HepG2 (cell line): ENCODE measurements at regions not wholly inside any gene's neighbourhood (a gene's known extent, or its start where the extent isn't known, plus 50 kb on each side); places are given as distances from the start of the nearest gene placed in this dataset.

Experiments used
- ATAC-seq: fragments of 200-7000 bp; cut with Tn5 transposase; 3 replicates; pipeline ENCODE4 v1.9.1; 2020; ENCODE audit warnings: mild to moderate bottlenecking, moderate library complexity
- BruUV-seq: library from RNA; stranded (reverse); fragments of 400-500 nt; replicated peaks from 2 replicates; lab custom pipeline; 2021; lab: Mats Ljungman, UMichigan
- CTCF ChIA-PET: fragments of 300-600 bp; formaldehyde crosslinking; extraction: SDS; loops from one replicate; lab custom pipeline; 2021; ENCODE audit warnings: low total read pairs, inconsistent platforms, low intra/inter-chr PET ratio; lab: Yijun Ruan, JAX
- POLR2A ChIA-PET: fragments of 350-600 bp; sonication (Branson Sonifier 250); formaldehyde crosslinking; loops from one replicate; lab custom pipeline; 2020; ENCODE audit warnings: antibody characterized with exemption, inconsistent platforms; lab: Yijun Ruan, JAX
- DNase-seq: peaks from one replicate; pipeline ENCODE4 v3.0.0-alpha.2; 2015; ENCODE audit warnings: low spot score
- FAIRE-seq: peaks from 3 replicates; lab custom pipeline; 2011; peaks lifted over from hg19 to GRCh38; lab: Jason Lieb, UNC
- H2AFZ ChIP-seq: one replicate; pipeline ENCODE4 v1.6.1; 2011; ENCODE audit warnings: low read length, inconsistent platforms
- H3K27ac ChIP-seq: fragments of 300-600 bp; 3 replicates; pipeline ENCODE4 v1.8.0; 2011; ENCODE audit warnings: mixed run types, mild to moderate bottlenecking, mixed read lengths, low read length, inconsistent platforms; ENCODE audit not compliant: insufficient read depth; ENCODE audit errors: extremely low read length
- H3K27me3 ChIP-seq, 2 experiments: fragments of 200-600 bp in 1 of 2; 2 replicates in 1 of 2; 3 replicates in 1 of 2; pipeline versions ENCODE4 v1.6.0 to v1.8.0; 2011; ENCODE audit warnings: low read length in 2 of 2, mild to moderate bottlenecking in 2 of 2, moderate library complexity in 2 of 2, inconsistent platforms in 1 of 2; ENCODE audit not compliant: insufficient read depth in 2 of 2, control insufficient read depth in 1 of 2
- H3K36me3 ChIP-seq, 2 experiments: fragments of 200-600 bp in 1 of 2; replicated peaks in 1 of 2; 2 replicates in 1 of 2; 3 replicates in 1 of 2; pipeline versions ENCODE4 v1.5.1 to v1.8.0; 2011; ENCODE audit warnings: low read length in 2 of 2, inconsistent platforms in 1 of 2; ENCODE audit not compliant: insufficient read depth in 2 of 2, control insufficient read depth in 1 of 2
- H3K4me1 ChIP-seq: 2 replicates; pipeline ENCODE4 v1.5.1; 2012; ENCODE audit warnings: low read length, inconsistent platforms; ENCODE audit not compliant: insufficient read depth
- H3K4me2 ChIP-seq: 2 replicates; pipeline ENCODE4 v1.6.0; 2011; ENCODE audit warnings: low read depth, low read length, inconsistent platforms
- H3K4me3 ChIP-seq, 3 experiments: fragments of 200-600 bp in 1 of 3; sonication (generic), shearing (Covaris generic) in 1 of 3; replicated peaks in 1 of 3; 2 replicates each; pipeline ENCODE4 v1.5.1; 2011 to 2016; ENCODE audit warnings: low read length in 3 of 3, inconsistent platforms in 2 of 3, low read depth in 2 of 3, mild to moderate bottlenecking in 2 of 3, control low read depth in 1 of 3, mixed read lengths in 1 of 3; ENCODE audit not compliant: insufficient read depth in 1 of 3
- H3K79me2 ChIP-seq: one replicate; pipeline ENCODE4 v1.6.1; 2011; ENCODE audit warnings: low read length, inconsistent platforms; ENCODE audit not compliant: insufficient read depth
- H3K9ac ChIP-seq: 2 replicates; pipeline ENCODE4 v1.6.0; 2011; ENCODE audit warnings: mild to moderate bottlenecking, low read depth, low read length, inconsistent platforms; ENCODE audit not compliant: insufficient read depth
- H3K9me3 ChIP-seq: 2 replicates; pipeline ENCODE4 v1.5.1; 2012; ENCODE audit warnings: mild to moderate bottlenecking, low read length
- H4K20me1 ChIP-seq: 2 replicates; pipeline ENCODE4 v1.6.0; 2011; ENCODE audit warnings: inconsistent platforms, mild to moderate bottlenecking, low read length, moderate library complexity; ENCODE audit not compliant: insufficient read depth
- AGO1 ChIP-seq: fragments of 200-400 bp; formaldehyde crosslinking; IDR thresholded peaks from 2 replicates; pipeline ENCODE4 v1.6.1; 2017; ENCODE audit warnings: mild to moderate bottlenecking, low read depth, low read length, moderate library complexity; ENCODE audit not compliant: poor library complexity, severe bottlenecking
- CEBPG ChIP-seq: IDR thresholded peaks from 2 replicates; pipeline ENCODE4 v1.6.1; 2016
- CENPX ChIP-seq: sonication (generic); formaldehyde crosslinking; IDR thresholded peaks from 2 replicates; pipeline ENCODE4 v1.9.0; 2021; ENCODE audit warnings: mild to moderate bottlenecking, missing genetic modification reagents, moderate library complexity
- HNRNPH1 ChIP-seq: fragments of 200-400 bp; formaldehyde crosslinking; optimal IDR thresholded peaks from 2 replicates; pipeline ENCODE3; 2017; ENCODE audit warnings: mild to moderate bottlenecking, low read depth, low read length
- KAT7 ChIP-seq: IDR thresholded peaks from 2 replicates; pipeline ENCODE4 v1.6.1; 2018; ENCODE audit warnings: borderline replicate concordance, missing compliant biosample characterization
- KDM5A ChIP-seq: fragments of 200-600 bp; sonication (generic); IDR thresholded peaks from 2 replicates; pipeline ENCODE4 v1.7.0; 2018; ENCODE audit warnings: antibody characterized with exemption, mild to moderate bottlenecking, low read length, borderline replicate concordance
- MAFK ChIP-seq, 2 experiments: IDR thresholded peaks in 1 of 2; conservative IDR thresholded peaks in 1 of 2; 2 replicates each; pipeline ENCODE4 v1.6.1; 2011; ENCODE audit warnings: improper control_type of control experiment in 2 of 2, low read length in 2 of 2
- NCOR1 ChIP-seq: fragments of 200-600 bp; sonication (generic); IDR thresholded peaks from 2 replicates; pipeline ENCODE4 v1.7.0; 2017; ENCODE audit warnings: antibody characterized with exemption, low read length, borderline replicate concordance
- XRCC5 ChIP-seq: fragments of 200-400 bp; formaldehyde crosslinking; optimal IDR thresholded peaks from 2 replicates; pipeline ENCODE3; 2017; ENCODE audit warnings: mild to moderate bottlenecking, low read length
- ZNF17 ChIP-seq: sonication (generic); formaldehyde crosslinking; IDR thresholded peaks from 2 replicates; pipeline ENCODE4 v1.5.0; 2020; ENCODE audit warnings: mild to moderate bottlenecking, missing genetic modification reagents
- ZNF720 ChIP-seq: sonication (generic); formaldehyde crosslinking; IDR thresholded peaks from 2 replicates; pipeline ENCODE4 v1.4.0; 2020; ENCODE audit warnings: missing genetic modification reagents
- ZNF724P ChIP-seq: sonication (generic); formaldehyde crosslinking; IDR thresholded peaks from 2 replicates; pipeline ENCODE4 v1.8.0; 2022; ENCODE audit warnings: missing genetic modification reagents, borderline replicate concordance
- WGBS: methylation state at CpG from one replicate; pipeline ENCODE4 v1.1.6; 2017; ENCODE audit warnings: low lambda C conversion rate; 5-methylcytosine and 5-hydroxymethylcytosine counted together
- in situ Hi-C: cut with HindIII; loops from 2 replicates; pipeline ENCODE4 v1.10.0; 2017; ENCODE audit warnings: low pct_unique_long_range_greater_than_20kb; ENCODE audit not compliant: extremely low pct_ligation_motif_present
- intact Hi-C: fragments of 100-400 bp; cut with micrococcal nuclease; formaldehyde crosslinking; loops from one replicate; pipeline ENCODE4 v1.10.0; 2022; ENCODE audit not compliant: unreplicated experiment
- TF ChIP-seq, protein P1 (sequence below): sonication (generic); formaldehyde crosslinking; IDR thresholded peaks from 2 replicates; pipeline ENCODE4 v1.4.0; 2020; ENCODE audit warnings: mild to moderate bottlenecking, missing genetic modification reagents
- TF ChIP-seq, protein P2 (sequence below): sonication (generic); formaldehyde crosslinking; IDR thresholded peaks from 2 replicates; pipeline ENCODE4 v1.8.1; 2022; ENCODE audit warnings: mild to moderate bottlenecking, missing genetic modification reagents

DNA sequence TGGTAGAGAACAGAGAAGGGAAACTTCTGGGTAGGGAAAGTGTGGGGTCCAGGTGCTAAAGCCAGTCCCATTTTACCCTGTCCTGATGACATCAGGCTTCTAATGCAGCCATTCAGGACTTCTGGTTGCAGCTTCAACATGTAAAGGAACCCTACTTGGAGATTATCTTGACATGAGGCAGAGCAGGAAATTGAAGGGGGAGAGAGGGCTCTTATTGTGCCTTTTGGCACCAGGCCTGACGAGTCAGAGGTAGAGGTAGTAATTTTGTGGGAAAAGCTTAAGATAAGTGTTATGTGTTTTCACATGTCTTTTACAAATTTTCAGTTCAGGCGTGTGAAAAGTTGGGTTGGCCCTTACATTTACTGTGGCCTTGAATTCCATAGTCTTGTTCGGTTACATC lies 102.4 kb upstream of the APC start (continued):
- TF ChIP-seq, protein P1, sequence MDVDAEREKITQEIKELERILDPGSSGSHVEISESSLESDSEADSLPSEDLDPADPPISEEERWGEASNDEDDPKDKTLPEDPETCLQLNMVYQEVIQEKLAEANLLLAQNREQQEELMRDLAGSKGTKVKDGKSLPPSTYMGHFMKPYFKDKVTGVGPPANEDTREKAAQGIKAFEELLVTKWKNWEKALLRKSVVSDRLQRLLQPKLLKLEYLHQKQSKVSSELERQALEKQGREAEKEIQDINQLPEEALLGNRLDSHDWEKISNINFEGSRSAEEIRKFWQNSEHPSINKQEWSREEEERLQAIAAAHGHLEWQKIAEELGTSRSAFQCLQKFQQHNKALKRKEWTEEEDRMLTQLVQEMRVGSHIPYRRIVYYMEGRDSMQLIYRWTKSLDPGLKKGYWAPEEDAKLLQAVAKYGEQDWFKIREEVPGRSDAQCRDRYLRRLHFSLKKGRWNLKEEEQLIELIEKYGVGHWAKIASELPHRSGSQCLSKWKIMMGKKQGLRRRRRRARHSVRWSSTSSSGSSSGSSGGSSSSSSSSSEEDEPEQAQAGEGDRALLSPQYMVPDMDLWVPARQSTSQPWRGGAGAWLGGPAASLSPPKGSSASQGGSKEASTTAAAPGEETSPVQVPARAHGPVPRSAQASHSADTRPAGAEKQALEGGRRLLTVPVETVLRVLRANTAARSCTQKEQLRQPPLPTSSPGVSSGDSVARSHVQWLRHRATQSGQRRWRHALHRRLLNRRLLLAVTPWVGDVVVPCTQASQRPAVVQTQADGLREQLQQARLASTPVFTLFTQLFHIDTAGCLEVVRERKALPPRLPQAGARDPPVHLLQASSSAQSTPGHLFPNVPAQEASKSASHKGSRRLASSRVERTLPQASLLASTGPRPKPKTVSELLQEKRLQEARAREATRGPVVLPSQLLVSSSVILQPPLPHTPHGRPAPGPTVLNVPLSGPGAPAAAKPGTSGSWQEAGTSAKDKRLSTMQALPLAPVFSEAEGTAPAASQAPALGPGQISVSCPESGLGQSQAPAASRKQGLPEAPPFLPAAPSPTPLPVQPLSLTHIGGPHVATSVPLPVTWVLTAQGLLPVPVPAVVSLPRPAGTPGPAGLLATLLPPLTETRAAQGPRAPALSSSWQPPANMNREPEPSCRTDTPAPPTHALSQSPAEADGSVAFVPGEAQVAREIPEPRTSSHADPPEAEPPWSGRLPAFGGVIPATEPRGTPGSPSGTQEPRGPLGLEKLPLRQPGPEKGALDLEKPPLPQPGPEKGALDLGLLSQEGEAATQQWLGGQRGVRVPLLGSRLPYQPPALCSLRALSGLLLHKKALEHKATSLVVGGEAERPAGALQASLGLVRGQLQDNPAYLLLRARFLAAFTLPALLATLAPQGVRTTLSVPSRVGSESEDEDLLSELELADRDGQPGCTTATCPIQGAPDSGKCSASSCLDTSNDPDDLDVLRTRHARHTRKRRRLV = no peak

DNA sequence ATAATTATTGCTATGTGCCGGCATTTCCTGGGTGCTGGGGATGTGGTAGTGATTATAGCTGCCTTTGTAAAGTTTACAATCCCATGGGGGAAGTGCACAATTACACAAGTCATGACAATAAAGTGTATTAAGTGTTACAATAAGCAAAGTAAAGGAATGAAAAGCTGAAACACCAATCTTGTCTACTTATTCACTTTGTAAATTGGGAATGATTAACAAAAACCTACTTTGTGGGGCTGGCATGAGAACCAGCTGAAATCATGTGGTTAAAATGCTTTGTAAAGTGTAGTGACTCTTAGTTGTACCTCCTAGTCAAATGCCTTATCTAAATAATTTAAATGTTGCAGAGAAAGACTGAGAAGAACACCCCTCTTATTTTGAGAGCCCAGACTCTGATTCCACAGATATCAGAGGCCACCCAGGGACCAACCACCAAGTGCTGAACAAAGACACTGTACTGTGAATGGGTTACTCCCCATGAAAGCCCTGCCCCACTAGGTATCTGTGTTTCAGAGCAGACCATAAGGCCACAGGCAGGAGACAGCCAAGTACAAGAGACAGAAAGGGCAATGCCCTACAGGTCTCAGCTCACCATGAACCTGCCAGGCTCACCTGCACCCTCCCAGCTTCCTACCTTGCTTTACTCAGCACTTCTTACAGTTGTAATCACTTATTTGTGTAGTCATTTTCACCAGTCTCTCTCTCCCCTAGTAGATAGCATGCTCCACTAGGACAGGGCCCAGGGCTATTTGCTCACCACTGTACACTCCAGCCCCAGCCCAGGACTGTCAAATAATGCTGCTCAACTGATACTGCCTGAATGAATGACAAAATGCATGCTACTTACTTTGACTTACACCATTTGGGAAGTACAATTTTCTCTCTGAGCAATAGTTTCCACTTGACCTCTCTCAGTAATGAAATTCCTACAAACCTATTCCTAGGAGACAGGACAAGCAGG lies 101.6 kb upstream of the APC start:
- no peak for FAIRE-seq
- intact Hi-C loops = no loop called here
- no TSS peak for BruUV-seq
- TF ChIP-seq HNRNPH1 (no peak), ZNF17 (no peak), MAFK (conservative IDR thresholded peaks at IDR 0.05 in 1 of 2, IDR thresholded peaks at IDR 0.05 in 1 of 2; ENCODE audit: low read length in 2 of 2) (no peak), ZNF720 (CRISPR knock-in tag) (no peak), NCOR1 (no peak), AGO1 (no peak), KDM5A (no peak), KAT7 (CRISPR knock-in tag) (no peak), XRCC5 (no peak), CEBPG (CRISPR knock-in tag) (no peak), CENPX (CRISPR knock-in tag) (no peak), ZNF724P (no peak)
- TF ChIP-seq, protein P2, sequence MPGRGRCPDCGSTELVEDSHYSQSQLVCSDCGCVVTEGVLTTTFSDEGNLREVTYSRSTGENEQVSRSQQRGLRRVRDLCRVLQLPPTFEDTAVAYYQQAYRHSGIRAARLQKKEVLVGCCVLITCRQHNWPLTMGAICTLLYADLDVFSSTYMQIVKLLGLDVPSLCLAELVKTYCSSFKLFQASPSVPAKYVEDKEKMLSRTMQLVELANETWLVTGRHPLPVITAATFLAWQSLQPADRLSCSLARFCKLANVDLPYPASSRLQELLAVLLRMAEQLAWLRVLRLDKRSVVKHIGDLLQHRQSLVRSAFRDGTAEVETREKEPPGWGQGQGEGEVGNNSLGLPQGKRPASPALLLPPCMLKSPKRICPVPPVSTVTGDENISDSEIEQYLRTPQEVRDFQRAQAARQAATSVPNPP (CRISPR knock-in tag) = no peak

More for the DNA sequence above, 101.6 kb upstream of the APC start:
- 2% methylated on average over 1 of the region's 1 CpG for WGBS
- Histone ChIP-seq H3K36me3 (no peaks in the 10 kb centered on the region), H2AFZ (no peak overlapping the region), H3K27me3 (peaks cover 0 to 7% of the 10 kb centered on the region in 2 experiments; a peak in 1 of 5 replicates), H3K9ac (no peak overlapping the region), H3K9me3 (no peaks in the 10 kb centered on the region), H3K4me1 (no peaks in the 10 kb centered on the region), H3K79me2 (no peaks in the 10 kb centered on the region), H3K4me3 (no peak overlapping the region), H4K20me1 (no peaks in the 10 kb centered on the region), H3K27ac (no peak overlapping the region), H3K4me2 (no peak overlapping the region)
- in situ Hi-C loops = no loop called here
- ChIA-PET POLR2A (no interaction called here), CTCF (no interaction called here)
- ATAC-seq (no peak), DNase-seq (no peak)
